ENCODE measurements at regions not wholly inside any gene's neighbourhood (a gene's known extent, or its start where the extent isn't known, plus 50 kb on each side); places are given as distances from the start of the nearest gene placed in this dataset.

GRCh38 chr13:58744686-58745085 lies 1113.1 kb downstream of the PCDH17 start:
- intact Hi-C loops (cut with micrococcal nuclease; ENCODE audit: unreplicated experiment): no loop called here
- H3K79me2 ChIP-seq (ENCODE audit: low read depth): no peaks in the 10 kb centered on the region
- POLR2A ChIA-PET (ENCODE audit: unreplicated experiment): no interaction called here
- H2AFZ ChIP-seq: no peak overlapping the region
- H3K9me2 ChIP-seq (ENCODE audit: insufficient read depth): no peaks in the 10 kb centered on the region
- no peak overlapping the region for H3K27ac ChIP-seq
- no peaks in the 10 kb centered on the region for H3F3A ChIP-seq (ENCODE audit: insufficient read depth, low read depth)
- H3K36me3 ChIP-seq (ENCODE audit: low read depth): no peaks in the 10 kb centered on the region
- H3K27me3 ChIP-seq (ENCODE audit: insufficient read depth, low read depth): no peaks in the 10 kb centered on the region
- H3K4me2 ChIP-seq: no peak overlapping the region
- no TSS peak for BruUV-seq (replicated peaks)
- CTCF ChIA-PET: no interaction called here
- no peaks in the 10 kb centered on the region for H3K9me3 ChIP-seq (ENCODE audit: insufficient read depth, low read depth)
- TF ChIP-seq, protein P1, sequence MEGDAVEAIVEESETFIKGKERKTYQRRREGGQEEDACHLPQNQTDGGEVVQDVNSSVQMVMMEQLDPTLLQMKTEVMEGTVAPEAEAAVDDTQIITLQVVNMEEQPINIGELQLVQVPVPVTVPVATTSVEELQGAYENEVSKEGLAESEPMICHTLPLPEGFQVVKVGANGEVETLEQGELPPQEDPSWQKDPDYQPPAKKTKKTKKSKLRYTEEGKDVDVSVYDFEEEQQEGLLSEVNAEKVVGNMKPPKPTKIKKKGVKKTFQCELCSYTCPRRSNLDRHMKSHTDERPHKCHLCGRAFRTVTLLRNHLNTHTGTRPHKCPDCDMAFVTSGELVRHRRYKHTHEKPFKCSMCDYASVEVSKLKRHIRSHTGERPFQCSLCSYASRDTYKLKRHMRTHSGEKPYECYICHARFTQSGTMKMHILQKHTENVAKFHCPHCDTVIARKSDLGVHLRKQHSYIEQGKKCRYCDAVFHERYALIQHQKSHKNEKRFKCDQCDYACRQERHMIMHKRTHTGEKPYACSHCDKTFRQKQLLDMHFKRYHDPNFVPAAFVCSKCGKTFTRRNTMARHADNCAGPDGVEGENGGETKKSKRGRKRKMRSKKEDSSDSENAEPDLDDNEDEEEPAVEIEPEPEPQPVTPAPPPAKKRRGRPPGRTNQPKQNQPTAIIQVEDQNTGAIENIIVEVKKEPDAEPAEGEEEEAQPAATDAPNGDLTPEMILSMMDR (conservative IDR thresholded peaks at IDR 0.05): no peak
- TF ChIP-seq EZH2 (IDR thresholded peaks at IDR 0.05; ENCODE audit: low read depth): no peak
- H4K20me1 ChIP-seq (ENCODE audit: insufficient read depth): no peaks in the 10 kb centered on the region
- H3K4me3 ChIP-seq: no peak overlapping the region
- H3K4me1 ChIP-seq (replicated peaks; ENCODE audit: insufficient read depth): no peaks in the 10 kb centered on the region
- no peak for DNase-seq

GRCh38 chr13:58767566-58767965 lies 1136.0 kb downstream of the PCDH17 start:
- Histone ChIP-seq H3K9me2 (ENCODE audit: insufficient read depth) (no peaks in the 10 kb centered on the region), H3K27me3 (ENCODE audit: insufficient read depth, low read depth) (no peaks in the 10 kb centered on the region), H3K27ac (no peak overlapping the region), H2AFZ (no peak overlapping the region), H3K79me2 (ENCODE audit: low read depth) (no peaks in the 10 kb centered on the region), H3F3A (ENCODE audit: insufficient read depth, low read depth) (no peaks in the 10 kb centered on the region), H3K4me3 (no peak overlapping the region), H3K4me2 (no peak overlapping the region), H4K20me1 (ENCODE audit: insufficient read depth) (no peaks in the 10 kb centered on the region), H3K9me3 (ENCODE audit: insufficient read depth, low read depth) (no peaks in the 10 kb centered on the region), H3K36me3 (ENCODE audit: low read depth) (no peaks in the 10 kb centered on the region), H3K4me1 (replicated peaks; ENCODE audit: insufficient read depth) (no peaks in the 10 kb centered on the region)
- ChIA-PET POLR2A (ENCODE audit: unreplicated experiment) (no interaction called here), CTCF (no interaction called here)
- no TSS peak for BruUV-seq (replicated peaks)
- TF ChIP-seq, protein P1 (conservative IDR thresholded peaks at IDR 0.05): no peak
- no peak for TF ChIP-seq EZH2 (IDR thresholded peaks at IDR 0.05; ENCODE audit: low read depth)
- DNase-seq: no peak
- intact Hi-C loops (cut with micrococcal nuclease; ENCODE audit: unreplicated experiment): no loop called here

DNA sequence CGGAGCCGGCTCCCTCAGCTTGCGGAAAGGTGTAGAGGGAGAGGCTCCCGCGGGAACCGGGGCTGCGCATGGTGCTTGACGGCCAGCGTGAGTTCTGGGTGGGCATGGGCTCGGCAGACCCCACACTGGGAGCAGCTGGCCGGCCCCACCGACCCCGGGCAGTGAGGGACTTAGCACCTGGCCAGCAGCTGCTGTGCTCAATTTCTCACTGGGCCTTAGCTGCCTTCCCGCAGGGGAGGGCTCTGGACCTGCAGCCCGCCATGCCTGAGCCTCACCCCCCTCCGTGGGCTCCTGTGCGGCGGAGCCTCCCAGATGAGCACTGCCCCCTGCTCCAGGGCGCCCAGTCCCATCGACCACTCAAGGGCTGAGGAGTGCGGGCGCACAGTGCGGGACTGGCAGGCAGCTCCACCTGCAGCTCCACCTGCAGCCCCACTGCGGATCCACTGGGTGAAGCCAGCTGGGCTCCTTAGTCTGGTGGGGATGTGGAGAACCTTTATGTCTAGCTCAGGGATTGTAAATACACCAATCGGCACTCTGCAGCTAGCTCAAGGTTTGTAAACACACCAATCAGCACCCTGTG lies 1141.8 kb downstream of the PCDH17 start:
- TF ChIP-seq, protein P1 (conservative IDR thresholded peaks at IDR 0.05): no peak
- TF ChIP-seq EZH2 (IDR thresholded peaks at IDR 0.05; ENCODE audit: low read depth): no peak
- no peak overlapping the region for H3K4me2 ChIP-seq
- no peaks in the 10 kb centered on the region for H3K79me2 ChIP-seq (ENCODE audit: low read depth)
- BruUV-seq (replicated peaks): no TSS peak
- H3K36me3 ChIP-seq (ENCODE audit: low read depth): no peaks in the 10 kb centered on the region
- POLR2A ChIA-PET (ENCODE audit: unreplicated experiment): no interaction called here
- H3F3A ChIP-seq (ENCODE audit: insufficient read depth, low read depth): no peaks in the 10 kb centered on the region
- H4K20me1 ChIP-seq (ENCODE audit: insufficient read depth): no peaks in the 10 kb centered on the region
- H3K9me2 ChIP-seq (ENCODE audit: insufficient read depth): no peaks in the 10 kb centered on the region
- H2AFZ ChIP-seq: no peak overlapping the region
- no peaks in the 10 kb centered on the region for H3K27me3 ChIP-seq (ENCODE audit: insufficient read depth, low read depth)
- no peak overlapping the region for H3K4me3 ChIP-seq
- no peak overlapping the region for H3K27ac ChIP-seq
- DNase-seq: no peak
- H3K9me3 ChIP-seq (ENCODE audit: insufficient read depth, low read depth): no peaks in the 10 kb centered on the region
- CTCF ChIA-PET: no interaction called here
- no peaks in the 10 kb centered on the region for H3K4me1 ChIP-seq (replicated peaks; ENCODE audit: insufficient read depth)
- intact Hi-C loops (cut with micrococcal nuclease; ENCODE audit: unreplicated experiment): no loop called here
